ENCODE measurements at regions not wholly inside any gene's neighbourhood (a gene's known extent, or its start where the extent isn't known, plus 50 kb on each side); places are given as distances from the start of the nearest gene placed in this dataset.
"Not testable (repeated sequence)": the region's sequence is repeated elsewhere in the genome, so short reads cannot be mapped to it uniquely, and the experiment has no call there.

- FAIRE-seq; H3K4me3 ChIP-seq (ENCODE audit: insufficient read depth, low read depth, low read length); H2AFZ ChIP-seq (ENCODE audit: low read depth, low read length); H3K36me3 Mint-ChIP-seq (ENCODE audit: low read depth, unreplicated experiment); H3K9me3 Mint-ChIP-seq (ENCODE audit: unreplicated experiment); H3K9ac ChIP-seq (ENCODE audit: low read length); H3K4me3 Mint-ChIP-seq (ENCODE audit: unreplicated experiment); H3K79me2 ChIP-seq (ENCODE audit: insufficient read depth, low read length); H3K4me1 ChIP-seq (ENCODE audit: insufficient read depth, low read length); H3K27ac ChIP-seq (ENCODE audit: low read depth, low read length); H3K4me2 ChIP-seq (ENCODE audit: low read length); DNase-seq (ENCODE audit: low read depth); H3K27ac Mint-ChIP-seq (ENCODE audit: unreplicated experiment); H3K9me3 ChIP-seq (ENCODE audit: insufficient read depth, low read depth, low read length); H4K20me1 ChIP-seq (ENCODE audit: insufficient read depth, low read length); H3K36me3 ChIP-seq (ENCODE audit: insufficient read depth, low read length); H3K27me3 ChIP-seq (ENCODE audit: insufficient read depth, low read length): not testable (repeated sequence)
- Mint-ChIP-seq H3K27me3 (ENCODE audit: low read depth, unreplicated experiment) (peaks cover 15% of the 10 kb centered on the region), H3K4me1 (ENCODE audit: low read depth, unreplicated experiment) (peaks cover 10% of the 10 kb centered on the region)
These were observed 68.7 kb downstream of the ART5 start for GRCh38 chr11:3572976-3573647.

- not testable (repeated sequence) for H3K36me3 Mint-ChIP-seq (ENCODE audit: low read depth, unreplicated experiment); H2AFZ ChIP-seq (ENCODE audit: low read depth, low read length); H3K27ac Mint-ChIP-seq (ENCODE audit: unreplicated experiment); H3K4me3 Mint-ChIP-seq (ENCODE audit: unreplicated experiment); FAIRE-seq; H3K4me3 ChIP-seq (ENCODE audit: insufficient read depth, low read depth, low read length); H3K4me1 ChIP-seq (ENCODE audit: insufficient read depth, low read length); H3K27me3 ChIP-seq (ENCODE audit: insufficient read depth, low read length); H3K9me3 ChIP-seq (ENCODE audit: insufficient read depth, low read depth, low read length); H3K36me3 ChIP-seq (ENCODE audit: insufficient read depth, low read length); H3K9me3 Mint-ChIP-seq (ENCODE audit: unreplicated experiment); H3K79me2 ChIP-seq (ENCODE audit: insufficient read depth, low read length); DNase-seq (ENCODE audit: low read depth); H3K27ac ChIP-seq (ENCODE audit: low read depth, low read length); H4K20me1 ChIP-seq (ENCODE audit: insufficient read depth, low read length); H3K9ac ChIP-seq (ENCODE audit: low read length); H3K4me2 ChIP-seq (ENCODE audit: low read length)
- peaks cover 10% of the 10 kb centered on the region for H3K4me1 Mint-ChIP-seq (ENCODE audit: low read depth, unreplicated experiment)
- peaks cover 23% of the 10 kb centered on the region for H3K27me3 Mint-ChIP-seq (ENCODE audit: low read depth, unreplicated experiment)
These were observed 70.0 kb downstream of the ART5 start for GRCh38 chr11:3571752-3572151.

GRCh38 chr11:3565838-3566237, 76.0 kb downstream of the ART5 start:
- not testable (repeated sequence) for H3K9me3 Mint-ChIP-seq (ENCODE audit: unreplicated experiment); FAIRE-seq
- peaks cover 25% of the 10 kb centered on the region for H3K27me3 Mint-ChIP-seq (ENCODE audit: low read depth, unreplicated experiment)

GRCh38 chr11:3564383-3564782, 77.4 kb downstream of the ART5 start:
- H3K9ac ChIP-seq (ENCODE audit: low read length); H4K20me1 ChIP-seq (ENCODE audit: insufficient read depth, low read length); H3K27ac Mint-ChIP-seq (ENCODE audit: unreplicated experiment); H2AFZ ChIP-seq (ENCODE audit: low read depth, low read length); H3K9me3 ChIP-seq (ENCODE audit: insufficient read depth, low read depth, low read length); H3K36me3 ChIP-seq (ENCODE audit: insufficient read depth, low read length); H3K4me1 Mint-ChIP-seq (ENCODE audit: low read depth, unreplicated experiment); H3K36me3 Mint-ChIP-seq (ENCODE audit: low read depth, unreplicated experiment); H3K4me3 Mint-ChIP-seq (ENCODE audit: unreplicated experiment); H3K4me1 ChIP-seq (ENCODE audit: insufficient read depth, low read length); H3K79me2 ChIP-seq (ENCODE audit: insufficient read depth, low read length); DNase-seq (ENCODE audit: low read depth); H3K9me3 Mint-ChIP-seq (ENCODE audit: unreplicated experiment); FAIRE-seq; H3K27ac ChIP-seq (ENCODE audit: low read depth, low read length); H3K4me3 ChIP-seq (ENCODE audit: insufficient read depth, low read depth, low read length); H3K4me2 ChIP-seq (ENCODE audit: low read length); H3K27me3 ChIP-seq (ENCODE audit: insufficient read depth, low read length): not testable (repeated sequence)
- peaks cover 27% of the 10 kb centered on the region for H3K27me3 Mint-ChIP-seq (ENCODE audit: low read depth, unreplicated experiment)

More at GRCh38 chr11:3565838-3566237, 76.0 kb downstream of the ART5 start:
- H2AFZ ChIP-seq (ENCODE audit: low read depth, low read length); H3K27me3 ChIP-seq (ENCODE audit: insufficient read depth, low read length); H3K4me2 ChIP-seq (ENCODE audit: low read length); H3K36me3 Mint-ChIP-seq (ENCODE audit: low read depth, unreplicated experiment); H3K36me3 ChIP-seq (ENCODE audit: insufficient read depth, low read length); H3K27ac Mint-ChIP-seq (ENCODE audit: unreplicated experiment); H3K9ac ChIP-seq (ENCODE audit: low read length); H4K20me1 ChIP-seq (ENCODE audit: insufficient read depth, low read length); H3K9me3 ChIP-seq (ENCODE audit: insufficient read depth, low read depth, low read length); H3K4me1 ChIP-seq (ENCODE audit: insufficient read depth, low read length); H3K4me3 ChIP-seq (ENCODE audit: insufficient read depth, low read depth, low read length); DNase-seq (ENCODE audit: low read depth); H3K27ac ChIP-seq (ENCODE audit: low read depth, low read length); H3K4me3 Mint-ChIP-seq (ENCODE audit: unreplicated experiment); H3K79me2 ChIP-seq (ENCODE audit: insufficient read depth, low read length); H3K4me1 Mint-ChIP-seq (ENCODE audit: low read depth, unreplicated experiment): not testable (repeated sequence)

- H3K9me3 Mint-ChIP-seq (ENCODE audit: unreplicated experiment); H3K27ac ChIP-seq (ENCODE audit: low read depth, low read length); H3K79me2 ChIP-seq (ENCODE audit: insufficient read depth, low read length); H3K9ac ChIP-seq (ENCODE audit: low read length); H3K4me3 Mint-ChIP-seq (ENCODE audit: unreplicated experiment); H3K4me1 Mint-ChIP-seq (ENCODE audit: low read depth, unreplicated experiment); H3K27ac Mint-ChIP-seq (ENCODE audit: unreplicated experiment); H3K36me3 Mint-ChIP-seq (ENCODE audit: low read depth, unreplicated experiment); H4K20me1 ChIP-seq (ENCODE audit: insufficient read depth, low read length); H3K4me2 ChIP-seq (ENCODE audit: low read length); H3K27me3 ChIP-seq (ENCODE audit: insufficient read depth, low read length); H3K4me1 ChIP-seq (ENCODE audit: insufficient read depth, low read length); H3K36me3 ChIP-seq (ENCODE audit: insufficient read depth, low read length); H3K9me3 ChIP-seq (ENCODE audit: insufficient read depth, low read depth, low read length); H2AFZ ChIP-seq (ENCODE audit: low read depth, low read length); H3K27me3 Mint-ChIP-seq (ENCODE audit: low read depth, unreplicated experiment); FAIRE-seq; DNase-seq (ENCODE audit: low read depth); H3K4me3 ChIP-seq (ENCODE audit: insufficient read depth, low read depth, low read length): not testable (repeated sequence)
These were observed 87.2 kb downstream of the ART5 start for GRCh38 chr11:3554621-3555020.

- FAIRE-seq; H2AFZ ChIP-seq (ENCODE audit: low read depth, low read length); H3K36me3 Mint-ChIP-seq (ENCODE audit: low read depth, unreplicated experiment); H3K9me3 ChIP-seq (ENCODE audit: insufficient read depth, low read depth, low read length); H3K36me3 ChIP-seq (ENCODE audit: insufficient read depth, low read length); H3K4me2 ChIP-seq (ENCODE audit: low read length); H3K27ac ChIP-seq (ENCODE audit: low read depth, low read length); H3K79me2 ChIP-seq (ENCODE audit: insufficient read depth, low read length); H3K4me1 Mint-ChIP-seq (ENCODE audit: low read depth, unreplicated experiment); H3K4me1 ChIP-seq (ENCODE audit: insufficient read depth, low read length); H3K9ac ChIP-seq (ENCODE audit: low read length); H3K27me3 ChIP-seq (ENCODE audit: insufficient read depth, low read length); H3K4me3 ChIP-seq (ENCODE audit: insufficient read depth, low read depth, low read length); DNase-seq (ENCODE audit: low read depth); H4K20me1 ChIP-seq (ENCODE audit: insufficient read depth, low read length); H3K4me3 Mint-ChIP-seq (ENCODE audit: unreplicated experiment); H3K9me3 Mint-ChIP-seq (ENCODE audit: unreplicated experiment); H3K27ac Mint-ChIP-seq (ENCODE audit: unreplicated experiment): not testable (repeated sequence)
- peaks cover 26% of the 10 kb centered on the region for H3K27me3 Mint-ChIP-seq (ENCODE audit: low read depth, unreplicated experiment)
These were observed 96.8 kb downstream of the ART5 start for GRCh38 chr11:3544990-3545389.

Data from astrocyte (in vitro differentiated cells and primary cell).